ENCODE measurements at regions not wholly inside any gene's neighbourhood (a gene's known extent, or its start where the extent isn't known, plus 50 kb on each side); places are given as distances from the start of the nearest gene placed in this dataset.

DNA sequence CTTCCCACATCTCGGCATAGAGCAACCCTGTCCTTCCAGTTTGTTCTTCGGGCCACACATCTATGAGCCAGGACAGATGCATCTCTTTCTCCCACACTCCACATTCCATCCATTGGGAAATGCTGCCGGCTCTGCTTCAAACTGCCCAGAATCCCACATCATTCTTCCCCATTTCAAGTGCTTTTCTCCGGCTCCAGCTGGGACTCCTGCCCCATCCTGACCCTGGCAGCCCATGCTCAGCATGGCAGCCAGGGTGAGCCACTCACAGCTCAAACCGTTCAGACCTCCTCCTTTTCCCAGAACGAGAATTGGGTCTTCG, 132.8 kb upstream of the SDK2 start:
- peak overlapping the region in 1 of 2 donors; percentile 66 for H3K27ac ChIP-seq
- H3K36me3 ChIP-seq, result no peaks in the 10 kb centered on the region
- ATAC-seq (peak; percentile 80), DNase-seq (peak in 2 of 4 donors; percentile 97 to 98)
- TF ChIP-seq, protein P1, sequence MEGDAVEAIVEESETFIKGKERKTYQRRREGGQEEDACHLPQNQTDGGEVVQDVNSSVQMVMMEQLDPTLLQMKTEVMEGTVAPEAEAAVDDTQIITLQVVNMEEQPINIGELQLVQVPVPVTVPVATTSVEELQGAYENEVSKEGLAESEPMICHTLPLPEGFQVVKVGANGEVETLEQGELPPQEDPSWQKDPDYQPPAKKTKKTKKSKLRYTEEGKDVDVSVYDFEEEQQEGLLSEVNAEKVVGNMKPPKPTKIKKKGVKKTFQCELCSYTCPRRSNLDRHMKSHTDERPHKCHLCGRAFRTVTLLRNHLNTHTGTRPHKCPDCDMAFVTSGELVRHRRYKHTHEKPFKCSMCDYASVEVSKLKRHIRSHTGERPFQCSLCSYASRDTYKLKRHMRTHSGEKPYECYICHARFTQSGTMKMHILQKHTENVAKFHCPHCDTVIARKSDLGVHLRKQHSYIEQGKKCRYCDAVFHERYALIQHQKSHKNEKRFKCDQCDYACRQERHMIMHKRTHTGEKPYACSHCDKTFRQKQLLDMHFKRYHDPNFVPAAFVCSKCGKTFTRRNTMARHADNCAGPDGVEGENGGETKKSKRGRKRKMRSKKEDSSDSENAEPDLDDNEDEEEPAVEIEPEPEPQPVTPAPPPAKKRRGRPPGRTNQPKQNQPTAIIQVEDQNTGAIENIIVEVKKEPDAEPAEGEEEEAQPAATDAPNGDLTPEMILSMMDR (IDR thresholded peaks at IDR 0.05), result no peak
- H3K27me3 ChIP-seq, result peaks cover 0 to 4% of the 10 kb centered on the region in 2 donors
- intact Hi-C loops (cut with DNase I), result no loop called here
- H3K4me1 ChIP-seq, result no peaks in the 10 kb centered on the region
- no peak overlapping the region for H3K4me3 ChIP-seq
- no peaks in the 10 kb centered on the region for H3K9me3 ChIP-seq

DNA sequence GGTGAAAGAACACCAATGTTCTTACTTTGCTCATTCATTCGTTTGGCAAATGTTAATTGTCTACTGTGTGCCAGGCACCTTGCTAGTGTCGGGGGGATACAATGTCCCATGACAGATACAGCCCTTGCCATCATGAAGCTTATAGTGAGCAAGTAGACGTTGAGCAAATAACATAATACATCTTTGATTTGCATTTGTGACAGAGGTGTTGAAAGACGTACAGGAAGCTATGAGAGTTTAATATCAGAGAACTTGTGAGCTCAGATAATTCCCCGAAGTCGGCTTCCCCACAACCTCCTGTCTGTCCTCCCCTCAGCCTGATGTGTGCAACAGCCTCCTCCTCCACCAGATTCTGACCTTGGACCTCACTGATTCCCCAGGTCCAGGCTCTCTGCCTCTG, 138.0 kb upstream of the SDK2 start:
- Histone ChIP-seq H3K9me3 (no peaks in the 10 kb centered on the region), H3K4me1 (no peaks in the 10 kb centered on the region), H3K27ac (no peak overlapping the region), H3K27me3 (peaks cover 0 to 53% of the 10 kb centered on the region in 2 donors), H3K4me3 (no peak overlapping the region), H3K36me3 (no peaks in the 10 kb centered on the region)
- DNase-seq (no peak), ATAC-seq (no peak)
- intact Hi-C loops (cut with DNase I), result no loop called here
- TF ChIP-seq, protein P1 (IDR thresholded peaks at IDR 0.05), result no peak

DNA sequence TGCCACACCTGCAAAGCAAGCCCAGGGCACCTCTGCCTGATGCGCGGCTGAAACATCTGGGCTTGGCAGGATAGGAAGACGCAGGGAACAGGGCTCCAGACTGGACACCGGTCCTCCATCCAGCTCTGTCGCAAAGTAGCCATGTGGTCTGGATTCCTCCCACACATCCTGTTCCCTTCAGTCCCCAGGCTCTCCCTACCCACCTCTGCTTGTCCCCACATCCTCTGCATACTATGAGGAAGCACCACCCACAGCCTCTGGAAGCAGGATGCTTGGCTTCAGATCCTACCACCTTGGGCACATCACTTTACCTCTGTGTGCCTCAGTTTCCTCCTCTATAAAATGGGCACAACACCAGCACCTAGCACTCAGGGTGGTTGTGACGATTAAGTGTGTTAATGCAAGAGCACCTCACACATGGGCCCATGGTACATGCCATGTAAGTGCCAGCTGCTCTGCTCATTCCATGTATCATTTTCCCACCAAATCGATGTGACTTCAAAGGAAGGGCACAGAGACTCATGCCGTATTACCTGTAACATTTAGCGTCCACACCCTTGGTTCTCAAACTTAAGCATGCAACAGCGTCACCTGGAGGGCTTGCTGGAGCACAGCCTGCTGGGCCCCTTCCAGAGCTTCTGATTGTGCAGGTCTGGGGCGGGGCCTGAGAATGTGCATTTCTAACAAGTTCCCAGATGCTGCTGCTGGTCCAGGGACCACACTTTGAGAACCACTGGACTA, 138.6 kb upstream of the SDK2 start:
- Histone ChIP-seq H3K4me1 (no peaks in the 10 kb centered on the region), H3K36me3 (no peaks in the 10 kb centered on the region), H3K9me3 (no peaks in the 10 kb centered on the region), H3K27ac (no peak overlapping the region), H3K27me3 (peaks cover 0 to 59% of the 10 kb centered on the region in 2 donors), H3K4me3 (no peak overlapping the region)
- no peak for ATAC-seq
- intact Hi-C loops (cut with DNase I), result no loop called here
- DNase-seq, result no peak
- TF ChIP-seq, protein P1 (IDR thresholded peaks at IDR 0.05), result no peak

DNA sequence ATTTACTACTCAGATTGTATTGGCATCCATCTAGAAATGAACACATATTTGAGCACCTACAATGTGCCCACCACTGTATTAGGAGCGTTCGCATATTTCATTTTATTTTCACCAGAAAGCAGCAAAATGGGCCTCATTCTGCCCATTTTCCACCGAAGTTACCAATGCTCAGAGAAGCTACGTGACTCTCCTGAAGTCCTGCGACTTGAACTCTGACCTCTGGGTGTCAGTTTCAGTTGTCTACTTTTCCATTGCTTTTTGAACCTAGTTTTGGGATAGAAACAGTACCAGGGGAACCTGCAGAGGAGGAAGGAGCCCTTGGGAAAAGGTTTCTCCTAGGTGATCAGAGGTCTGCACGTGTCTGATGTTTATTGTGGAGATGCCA, 139.1 kb upstream of the SDK2 start:
- TF ChIP-seq, protein P1 (IDR thresholded peaks at IDR 0.05), result no peak
- Histone ChIP-seq H3K9me3 (no peaks in the 10 kb centered on the region), H3K27me3 (peaks cover 0 to 59% of the 10 kb centered on the region in 2 donors), H3K4me3 (no peak overlapping the region), H3K27ac (no peak overlapping the region), H3K36me3 (no peaks in the 10 kb centered on the region), H3K4me1 (no peaks in the 10 kb centered on the region)
- intact Hi-C loops (cut with DNase I), result no loop called here
- ATAC-seq (no peak), DNase-seq (no peak)

DNA sequence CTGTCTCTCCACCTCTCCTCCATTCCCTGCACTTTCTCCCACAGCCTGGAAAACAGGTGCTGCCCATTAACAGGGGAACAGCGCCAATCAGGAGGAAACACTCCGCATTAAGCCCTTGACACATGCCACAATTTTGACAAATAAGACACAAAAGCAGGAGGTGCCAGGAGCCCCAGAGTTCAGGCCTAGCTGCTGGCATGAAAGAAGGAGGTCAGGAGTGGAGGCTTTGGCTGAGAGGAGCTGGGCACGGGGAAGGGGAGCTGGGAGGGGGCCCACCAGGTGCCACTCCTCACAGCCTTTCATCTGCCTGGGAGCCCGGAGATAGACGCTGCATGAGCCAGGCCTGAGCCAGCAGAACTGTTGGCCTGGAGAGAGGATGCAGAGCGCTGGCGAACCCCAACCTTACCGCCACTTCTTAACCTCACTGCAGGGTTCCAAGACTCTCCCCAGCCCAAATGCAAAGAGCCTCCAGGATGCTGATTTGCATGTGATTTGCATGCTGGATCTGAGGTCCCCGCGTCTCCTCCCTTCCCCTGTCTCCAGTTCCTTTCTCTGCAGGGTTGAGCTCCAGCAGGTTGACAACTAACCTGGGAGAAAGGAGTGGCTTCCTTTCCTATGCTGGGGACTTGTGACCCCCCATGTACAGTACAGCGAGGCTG, 139.8 kb upstream of the SDK2 start:
- H3K36me3 ChIP-seq, result no peaks in the 10 kb centered on the region
- ATAC-seq (no peak), DNase-seq (no peak)
- intact Hi-C loops (cut with DNase I), result no loop called here
- H3K9me3 ChIP-seq, result no peaks in the 10 kb centered on the region
- H3K4me1 ChIP-seq, result no peaks in the 10 kb centered on the region
- no peak overlapping the region for H3K4me3 ChIP-seq
- TF ChIP-seq, protein P1 (IDR thresholded peaks at IDR 0.05), result no peak
- peaks cover 0 to 59% of the 10 kb centered on the region in 2 donors for H3K27me3 ChIP-seq
- no peak overlapping the region for H3K27ac ChIP-seq

Data from left lung (tissue), 4 donors.